Stimulated activated CD4-positive, alpha-beta T cell treated with anti-CD3 and anti-CD28 coated beads, TNF-alpha, amount 100 ng/mL, for 48 hours (primary cell): ENCODE measurements at regions not wholly inside any gene's neighbourhood (a gene's known extent, or its start where the extent isn't known, plus 50 kb on each side); places are given as distances from the start of the nearest gene placed in this dataset.
"Not testable (repeated sequence)": the region's sequence is repeated elsewhere in the genome, so short reads cannot be mapped to it uniquely, and the experiment has no call there.

Experiments
- DNase-seq, 3 donors: peaks; one replicate each; pipeline ENCODE4 v3.0.0-alpha.2; 2020; ENCODE audit warnings: low read depth in 3 of 3

- DNase-seq, result no peak
Measured at GRCh38 chr3:181987736-181988135, 276.0 kb downstream of the SOX2 start.

GRCh38 chr3:181998828-181999227, 287.1 kb downstream of the SOX2 start:
- DNase-seq, result no peak

- no peak for DNase-seq
Measured at GRCh38 chr3:181999314-181999713, 287.6 kb downstream of the SOX2 start.

GRCh38 chr3:182000447-182000846, 288.7 kb downstream of the SOX2 start:
- DNase-seq, result no peak

- no peak for DNase-seq
Measured at GRCh38 chr3:182005219-182005618, 293.5 kb downstream of the SOX2 start.

- DNase-seq, result no peak
Measured at GRCh38 chr3:182005701-182006100, 294.0 kb downstream of the SOX2 start.

GRCh38 chr3:182006431-182006830, 294.7 kb downstream of the SOX2 start:
- no peak for DNase-seq

GRCh38 chr3:182007441-182007840, 295.7 kb downstream of the SOX2 start:
- DNase-seq, result no peak

- no peak for DNase-seq
Measured at GRCh38 chr3:182018361-182018760, 306.6 kb downstream of the SOX2 start.

- no peak for DNase-seq
Measured at GRCh38 chr3:182019926-182020325, 308.2 kb downstream of the SOX2 start.

GRCh38 chr3:182023843-182024242, 312.1 kb downstream of the SOX2 start:
- DNase-seq, result no peak

GRCh38 chr3:182027366-182027765, 315.6 kb downstream of the SOX2 start:
- DNase-seq, result no peak

GRCh38 chr3:182028081-182028480, 316.4 kb downstream of the SOX2 start:
- DNase-seq, result no peak

GRCh38 chr3:182034231-182034630, 322.5 kb downstream of the SOX2 start:
- not testable (repeated sequence) for DNase-seq

GRCh38 chr3:182035324-182035723, 323.6 kb downstream of the SOX2 start:
- no peak for DNase-seq

- DNase-seq, result no peak
Measured at GRCh38 chr3:182036382-182036781, 324.7 kb downstream of the SOX2 start.

- no peak for DNase-seq
Measured at GRCh38 chr3:182041668-182042291, 330.1 kb downstream of the SOX2 start.

GRCh38 chr3:182045736-182046135, 334.0 kb downstream of the SOX2 start:
- DNase-seq, result no peak

GRCh38 chr3:182046166-182046764, 334.5 kb downstream of the SOX2 start:
- no peak for DNase-seq

- DNase-seq, result no peak
Measured at GRCh38 chr3:182050932-182051331, 339.2 kb downstream of the SOX2 start.

- DNase-seq, result no peak
Measured at GRCh38 chr3:182052332-182052731, 340.6 kb downstream of the SOX2 start.

GRCh38 chr3:182052757-182053156, 341.0 kb downstream of the SOX2 start:
- no peak for DNase-seq

- DNase-seq, result no peak
Measured at GRCh38 chr3:182058488-182058887, 346.8 kb downstream of the SOX2 start.

GRCh38 chr3:182063742-182064141, 352.0 kb downstream of the SOX2 start:
- no peak for DNase-seq
